Gastrocnemius medialis (tissue), 4 donors: ENCODE measurements at regions not wholly inside any gene's neighbourhood (a gene's known extent, or its start where the extent isn't known, plus 50 kb on each side); places are given as distances from the start of the nearest gene placed in this dataset.

Experiments
- CTCF ChIP-seq, 5 experiments: fragments of 450-650 bp in 3 of 5; fragments of 200-600 bp in 2 of 5; sonication (generic) in 2 of 5; IDR thresholded peaks in 4 of 5; conservative IDR thresholded peaks in 1 of 5; 1 replicate in 4 of 5; 2 replicates in 1 of 5; pipeline ENCODE4 v1.5.1; 2016 to 2019; ENCODE audit warnings: antibody characterized with exemption in 5 of 5, mild to moderate bottlenecking in 3 of 5, moderate library complexity in 3 of 5
- POLR2A ChIP-seq, 2 donors: fragments of 450-650 bp; IDR thresholded peaks; one replicate each; pipeline ENCODE4 v1.6.1; 2017; ENCODE audit warnings: antibody characterized with exemption in 2 of 2, mild to moderate bottlenecking in 2 of 2, moderate library complexity in 2 of 2

- no peak for TF ChIP-seq CTCF (IDR thresholded peaks at IDR 0.05 in 4 of 5, conservative IDR thresholded peaks at IDR 0.05 in 1 of 5)
- TF ChIP-seq POLR2A (IDR thresholded peaks at IDR 0.05): no peak
These were observed 380.7 kb upstream of the PSMD7 start for GRCh38 chr16:73915935-73916334.
